ENCODE measurements at regions not wholly inside any gene's neighbourhood (a gene's known extent, or its start where the extent isn't known, plus 50 kb on each side); places are given as distances from the start of the nearest gene placed in this dataset.

- TF ChIP-seq, protein P1, sequence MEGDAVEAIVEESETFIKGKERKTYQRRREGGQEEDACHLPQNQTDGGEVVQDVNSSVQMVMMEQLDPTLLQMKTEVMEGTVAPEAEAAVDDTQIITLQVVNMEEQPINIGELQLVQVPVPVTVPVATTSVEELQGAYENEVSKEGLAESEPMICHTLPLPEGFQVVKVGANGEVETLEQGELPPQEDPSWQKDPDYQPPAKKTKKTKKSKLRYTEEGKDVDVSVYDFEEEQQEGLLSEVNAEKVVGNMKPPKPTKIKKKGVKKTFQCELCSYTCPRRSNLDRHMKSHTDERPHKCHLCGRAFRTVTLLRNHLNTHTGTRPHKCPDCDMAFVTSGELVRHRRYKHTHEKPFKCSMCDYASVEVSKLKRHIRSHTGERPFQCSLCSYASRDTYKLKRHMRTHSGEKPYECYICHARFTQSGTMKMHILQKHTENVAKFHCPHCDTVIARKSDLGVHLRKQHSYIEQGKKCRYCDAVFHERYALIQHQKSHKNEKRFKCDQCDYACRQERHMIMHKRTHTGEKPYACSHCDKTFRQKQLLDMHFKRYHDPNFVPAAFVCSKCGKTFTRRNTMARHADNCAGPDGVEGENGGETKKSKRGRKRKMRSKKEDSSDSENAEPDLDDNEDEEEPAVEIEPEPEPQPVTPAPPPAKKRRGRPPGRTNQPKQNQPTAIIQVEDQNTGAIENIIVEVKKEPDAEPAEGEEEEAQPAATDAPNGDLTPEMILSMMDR (IDR thresholded peaks at IDR 0.05): no peak
- no peak for TF ChIP-seq POLR2A (IDR thresholded peaks at IDR 0.05)
- no peak for TF ChIP-seq POLR2AphosphoS5 (IDR thresholded peaks at IDR 0.05)
Observed at GRCh38 chr4:11881364-11881763, 452.7 kb upstream of the HS3ST1 start.

All from transverse colon (tissue), 4 donors.